GM21526 (cell line): ENCODE measurements at regions not wholly inside any gene's neighbourhood (a gene's known extent, or its start where the extent isn't known, plus 50 kb on each side); places are given as distances from the start of the nearest gene placed in this dataset.

Experiments
- ATAC-seq: cut with Tn5 transposase; IDR thresholded peaks from one replicate; pipeline ENCODE4 v1.9.1; 2021; ENCODE audit warnings: moderate library complexity; ENCODE audit not compliant: unreplicated experiment, low FRiP score

- ATAC-seq = no peak
These were observed 308.8 kb upstream of the ADAMTS16 start for GRCh38 chr5:4831325-4831724.

GRCh38 chr5:4832471-4832870 is 307.7 kb upstream of the ADAMTS16 start:
- ATAC-seq = no peak

- ATAC-seq = no peak
These were observed 306.9 kb upstream of the ADAMTS16 start for GRCh38 chr5:4833104-4833738.

- ATAC-seq = no peak
These were observed 302.6 kb upstream of the ADAMTS16 start for GRCh38 chr5:4837489-4838058.

- no peak for ATAC-seq
These were observed 294.9 kb upstream of the ADAMTS16 start for GRCh38 chr5:4845221-4845620.

- no peak for ATAC-seq
These were observed 292.4 kb upstream of the ADAMTS16 start for GRCh38 chr5:4847766-4848165.

- no peak for ATAC-seq
These were observed 285.1 kb upstream of the ADAMTS16 start for GRCh38 chr5:4855036-4855435.

- no peak for ATAC-seq
These were observed 284.2 kb upstream of the ADAMTS16 start for GRCh38 chr5:4855880-4856279.

- no peak for ATAC-seq
These were observed 282.4 kb upstream of the ADAMTS16 start for GRCh38 chr5:4857761-4858160.

- ATAC-seq = no peak
These were observed 280.5 kb upstream of the ADAMTS16 start for GRCh38 chr5:4859500-4860235.

- ATAC-seq = no peak
These were observed 279.5 kb upstream of the ADAMTS16 start for GRCh38 chr5:4860631-4861030.

- ATAC-seq = no peak
These were observed 277.6 kb upstream of the ADAMTS16 start for GRCh38 chr5:4862500-4862899.

- ATAC-seq = no peak
These were observed 273.9 kb upstream of the ADAMTS16 start for GRCh38 chr5:4866131-4866659.

GRCh38 chr5:4866817-4867216 is 273.3 kb upstream of the ADAMTS16 start:
- no peak for ATAC-seq

GRCh38 chr5:4868140-4868735 is 271.9 kb upstream of the ADAMTS16 start:
- no peak for ATAC-seq

- ATAC-seq = no peak
These were observed 266.5 kb upstream of the ADAMTS16 start for GRCh38 chr5:4873652-4874051.

- no peak for ATAC-seq
These were observed 266.0 kb upstream of the ADAMTS16 start for GRCh38 chr5:4874097-4874496.

GRCh38 chr5:4875942-4876341 is 264.2 kb upstream of the ADAMTS16 start:
- no peak for ATAC-seq

GRCh38 chr5:4876804-4877203 is 263.3 kb upstream of the ADAMTS16 start:
- no peak for ATAC-seq

- ATAC-seq = no peak
These were observed 262.6 kb upstream of the ADAMTS16 start for GRCh38 chr5:4877579-4877978.

- ATAC-seq = no peak
These were observed 261.1 kb upstream of the ADAMTS16 start for GRCh38 chr5:4879075-4879474.
